Fibroblast of lung (primary cell): ENCODE measurements at regions not wholly inside any gene's neighbourhood (a gene's known extent, or its start where the extent isn't known, plus 50 kb on each side); places are given as distances from the start of the nearest gene placed in this dataset.

Source experiments
- EZH2 ChIP-seq: IDR thresholded peaks from 2 replicates; pipeline ENCODE4 v1.5.1; 2012; ENCODE audit warnings: low read length, control low read depth, mild to moderate bottlenecking; ENCODE audit errors: missing control alignments
- TF ChIP-seq, protein P1 (sequence below), 2 donors: IDR thresholded peaks in 1 of 2; conservative IDR thresholded peaks in 1 of 2; 1 replicate in 1 of 2; 2 replicates in 1 of 2; pipeline ENCODE4 v1.5.1; 2011 to 2012; ENCODE audit warnings: low read length in 2 of 2, control low read depth in 1 of 2, inconsistent platforms in 1 of 2, low read depth in 1 of 2, mild to moderate bottlenecking in 1 of 2

DNA sequence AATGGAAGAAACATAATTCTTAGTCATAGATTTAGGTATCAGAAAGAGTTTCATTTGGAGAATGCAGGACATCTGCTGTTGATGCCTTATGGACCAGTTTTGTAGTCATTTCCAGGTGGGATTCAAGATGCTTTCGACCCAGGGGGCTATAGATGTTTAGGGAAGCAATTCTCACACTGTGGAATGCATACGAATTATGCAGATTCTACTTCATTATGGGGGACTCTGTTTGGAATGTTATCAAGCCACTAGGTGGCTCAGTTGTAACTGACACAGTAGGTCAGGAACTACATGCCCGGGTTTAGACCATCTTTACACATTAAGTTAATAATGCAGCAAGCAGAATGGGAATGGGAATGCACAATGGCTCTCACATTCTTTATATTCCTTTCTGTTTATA lies 1359.8 kb downstream of the ZPLD1 start:
- TF ChIP-seq, protein P1, sequence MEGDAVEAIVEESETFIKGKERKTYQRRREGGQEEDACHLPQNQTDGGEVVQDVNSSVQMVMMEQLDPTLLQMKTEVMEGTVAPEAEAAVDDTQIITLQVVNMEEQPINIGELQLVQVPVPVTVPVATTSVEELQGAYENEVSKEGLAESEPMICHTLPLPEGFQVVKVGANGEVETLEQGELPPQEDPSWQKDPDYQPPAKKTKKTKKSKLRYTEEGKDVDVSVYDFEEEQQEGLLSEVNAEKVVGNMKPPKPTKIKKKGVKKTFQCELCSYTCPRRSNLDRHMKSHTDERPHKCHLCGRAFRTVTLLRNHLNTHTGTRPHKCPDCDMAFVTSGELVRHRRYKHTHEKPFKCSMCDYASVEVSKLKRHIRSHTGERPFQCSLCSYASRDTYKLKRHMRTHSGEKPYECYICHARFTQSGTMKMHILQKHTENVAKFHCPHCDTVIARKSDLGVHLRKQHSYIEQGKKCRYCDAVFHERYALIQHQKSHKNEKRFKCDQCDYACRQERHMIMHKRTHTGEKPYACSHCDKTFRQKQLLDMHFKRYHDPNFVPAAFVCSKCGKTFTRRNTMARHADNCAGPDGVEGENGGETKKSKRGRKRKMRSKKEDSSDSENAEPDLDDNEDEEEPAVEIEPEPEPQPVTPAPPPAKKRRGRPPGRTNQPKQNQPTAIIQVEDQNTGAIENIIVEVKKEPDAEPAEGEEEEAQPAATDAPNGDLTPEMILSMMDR (conservative IDR thresholded peaks at IDR 0.05 in 1 of 2, IDR thresholded peaks at IDR 0.05 in 1 of 2; ENCODE audit: low read depth in 1 of 2, low read length in 2 of 2), result no peak
- no peak for TF ChIP-seq EZH2
